HG03432 (cell line): ENCODE measurements at regions not wholly inside any gene's neighbourhood (a gene's known extent, or its start where the extent isn't known, plus 50 kb on each side); places are given as distances from the start of the nearest gene placed in this dataset.

ENCODE experiments used
- ATAC-seq: cut with Tn5 transposase; IDR thresholded peaks from one replicate; pipeline ENCODE4 v1.9.1; 2021; ENCODE audit warnings: mild to moderate bottlenecking, moderate library complexity; ENCODE audit not compliant: unreplicated experiment

DNA sequence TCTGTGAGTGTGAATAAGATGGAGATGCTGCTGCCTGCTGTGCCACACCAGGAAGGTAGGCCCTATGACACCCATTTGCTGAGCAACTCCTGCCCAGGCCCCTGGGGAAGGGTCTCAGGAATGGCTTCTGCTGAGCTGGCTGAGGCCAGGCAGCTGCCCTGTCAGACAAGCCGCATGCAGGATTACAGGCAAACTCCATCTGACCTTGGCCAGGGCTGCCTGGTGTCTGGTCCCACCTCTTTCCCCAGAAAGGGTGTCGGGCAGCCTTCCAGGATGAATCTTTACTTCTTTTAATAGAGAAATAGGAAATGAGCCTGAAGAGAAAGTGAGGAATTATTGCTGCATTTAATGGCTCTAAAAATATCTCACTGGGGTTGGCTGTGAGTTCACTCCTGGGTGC lies 182.5 kb downstream of the IRX5 start:
- no peak for ATAC-seq

- no peak for ATAC-seq
Observed at GRCh38 chr16:55115506-55115905, 184.8 kb downstream of the IRX5 start.

- no peak for ATAC-seq
Observed at GRCh38 chr16:55116165-55116920, 185.7 kb downstream of the IRX5 start.

GRCh38 chr16:55118701-55119260 lies 188.1 kb downstream of the IRX5 start:
- ATAC-seq, result no peak

DNA sequence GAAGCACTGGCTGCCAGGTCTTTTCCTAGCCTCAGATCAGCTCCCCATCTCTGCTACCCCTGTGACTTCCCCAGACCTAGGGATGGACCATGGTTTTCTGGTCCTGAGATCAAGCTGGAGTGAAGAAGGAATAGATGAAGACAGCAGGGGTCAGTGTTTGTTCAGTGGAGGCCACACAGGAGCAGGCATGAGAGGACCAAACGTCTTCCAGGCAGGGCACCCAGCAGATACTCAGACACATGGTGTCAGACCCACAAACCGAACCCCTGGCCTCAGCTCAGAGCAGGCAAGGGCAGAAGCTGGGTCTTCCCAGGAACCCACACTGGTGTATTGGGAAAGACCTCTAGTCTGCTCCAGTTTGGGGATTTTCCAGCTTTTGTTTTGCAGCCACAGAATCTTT lies 189.7 kb downstream of the IRX5 start:
- no peak for ATAC-seq

DNA sequence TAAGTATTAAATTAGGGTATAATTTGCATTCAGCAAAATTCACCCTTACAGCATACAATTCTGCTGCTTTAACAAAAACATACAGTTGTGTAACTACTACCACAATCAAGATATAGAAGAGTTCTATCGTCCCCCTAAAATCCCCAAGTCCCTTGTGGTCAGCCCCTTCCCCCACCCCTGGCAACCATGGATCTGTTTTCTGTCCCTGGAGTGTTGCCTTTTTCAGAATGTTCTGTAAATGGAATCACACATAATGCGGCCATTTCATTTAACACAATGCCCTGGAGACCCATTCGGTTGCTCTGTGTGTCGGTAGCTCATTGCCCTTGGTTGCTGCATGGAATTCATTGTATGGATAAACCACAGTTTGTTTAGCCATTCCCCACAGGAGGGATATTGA lies 190.2 kb downstream of the IRX5 start:
- no peak for ATAC-seq

DNA sequence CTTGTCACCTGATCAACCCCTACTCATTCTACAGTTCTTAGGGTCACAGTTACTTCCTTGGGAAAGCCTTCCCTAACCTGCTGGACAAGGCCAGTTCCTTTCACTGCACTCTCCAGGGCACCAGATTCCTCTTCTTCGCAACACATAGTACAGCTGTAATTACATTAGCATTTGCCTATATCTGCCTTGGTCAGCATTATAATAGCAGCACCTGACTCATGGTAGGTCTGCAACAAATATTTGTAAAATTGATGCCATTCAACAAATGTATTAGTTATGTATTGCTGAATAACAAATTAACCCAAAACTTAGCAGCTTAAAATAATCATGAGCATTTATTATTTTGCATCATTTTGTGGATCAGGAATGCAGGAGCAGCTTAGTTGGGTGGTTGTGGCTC lies 193.0 kb downstream of the IRX5 start:
- no peak for ATAC-seq

DNA sequence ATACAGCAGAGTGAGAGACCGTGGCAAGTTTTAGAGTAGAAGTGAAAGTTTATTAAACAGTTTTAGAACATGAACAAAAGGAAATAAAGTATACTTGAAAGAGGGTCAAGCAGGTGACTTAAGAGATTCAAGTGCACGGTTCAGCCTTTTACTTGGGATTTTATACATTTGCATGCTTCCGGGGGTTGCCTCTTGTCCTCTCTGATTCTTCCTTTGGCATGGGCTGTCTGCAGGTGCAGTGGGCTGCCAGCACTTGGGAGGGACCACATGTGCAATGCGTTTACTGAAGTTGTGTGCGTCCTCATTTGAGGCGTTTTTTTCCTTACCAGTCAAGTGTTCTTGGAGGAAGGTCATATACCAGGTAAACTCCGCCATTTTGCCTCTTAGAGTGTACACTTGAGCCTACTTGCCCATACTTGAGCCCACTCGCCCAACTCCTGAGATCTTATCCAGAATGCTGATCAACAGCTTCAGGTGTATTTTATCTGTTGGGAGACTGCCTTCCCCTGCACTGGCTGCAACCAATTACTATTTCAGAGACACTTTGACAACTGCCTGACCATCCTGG lies 195.2 kb downstream of the IRX5 start:
- no peak for ATAC-seq

DNA sequence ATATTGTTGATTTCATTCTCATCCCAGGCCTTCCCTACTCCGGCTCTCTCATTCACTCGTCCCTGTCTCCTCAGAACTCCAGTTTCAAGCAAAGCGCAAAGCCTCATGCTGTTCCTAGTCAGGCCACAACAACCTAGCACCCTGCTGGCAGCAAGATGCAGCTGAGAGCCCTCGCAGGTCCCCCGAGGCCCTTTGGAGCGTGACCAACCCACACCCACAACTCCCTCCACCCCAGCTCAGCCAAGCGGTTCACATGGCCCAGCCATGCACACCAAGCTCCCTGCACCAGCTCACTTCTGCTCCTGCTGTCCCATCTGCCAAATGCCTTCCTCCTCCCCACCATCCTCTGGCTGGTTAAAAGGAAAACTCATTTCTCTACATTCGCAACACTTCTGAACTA lies 195.8 kb downstream of the IRX5 start:
- no peak for ATAC-seq

DNA sequence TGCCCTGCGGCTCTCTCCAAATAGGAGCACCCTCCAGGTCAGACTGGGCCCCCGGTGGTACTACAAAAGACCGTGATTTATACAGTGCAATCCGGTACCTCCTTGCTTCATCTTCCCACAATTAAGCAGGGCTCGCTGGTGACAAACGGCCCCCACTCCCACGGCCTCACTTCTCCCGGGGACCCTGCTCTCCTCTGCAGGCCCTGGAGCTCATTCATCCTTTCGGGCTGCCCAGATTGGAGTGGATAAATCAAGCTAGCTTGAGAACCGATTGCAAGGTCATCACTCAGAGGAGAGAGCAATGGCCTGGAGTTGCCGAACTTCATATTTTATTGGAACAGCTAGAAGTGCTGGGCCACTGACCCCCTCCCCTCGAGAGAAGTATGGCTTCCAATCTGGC lies 193.5 kb upstream of the IRX6 start:
- ATAC-seq, result no peak

DNA sequence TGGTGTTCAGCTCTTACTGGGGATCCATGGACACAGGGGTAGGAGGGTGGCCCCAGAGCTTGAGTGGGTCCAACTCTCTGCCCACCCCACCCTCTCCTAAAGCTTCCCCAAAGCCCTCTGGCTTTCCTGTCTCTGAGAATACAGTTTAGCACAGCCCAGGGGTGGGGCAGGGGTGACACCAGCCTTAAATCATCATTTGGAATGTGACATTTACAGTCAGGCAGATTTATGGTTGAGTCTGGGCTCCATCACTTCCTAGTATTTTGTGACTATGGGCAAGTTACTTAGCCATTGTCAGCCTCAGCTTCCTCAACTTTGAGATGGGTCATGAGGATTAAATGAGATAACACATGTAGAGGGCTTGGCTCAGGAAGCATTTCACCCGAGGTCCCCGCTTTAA lies 193.1 kb upstream of the IRX6 start:
- ATAC-seq, result no peak

DNA sequence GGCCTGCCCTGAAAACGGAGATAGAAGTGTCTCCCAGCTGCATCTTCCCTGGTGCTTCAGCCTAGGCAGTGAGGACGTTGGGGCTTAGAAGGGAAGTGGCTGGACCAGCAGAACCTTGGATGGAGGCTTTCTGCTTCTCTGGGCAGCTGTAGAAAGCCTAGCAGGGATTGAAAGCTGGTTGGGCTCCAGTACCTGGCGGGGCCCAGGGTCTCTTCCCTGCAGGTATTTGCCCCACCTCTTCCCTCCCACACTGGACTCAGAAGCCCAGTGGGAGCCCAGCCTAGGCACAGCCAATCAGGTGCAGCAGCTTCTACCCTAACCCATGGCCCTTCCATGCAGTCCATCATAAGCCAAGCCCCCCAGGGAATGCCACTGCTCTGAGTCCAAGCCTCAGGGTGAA lies 190.3 kb upstream of the IRX6 start:
- ATAC-seq, result no peak

- no peak for ATAC-seq
Observed at GRCh38 chr16:55136356-55137150, 187.4 kb upstream of the IRX6 start.

DNA sequence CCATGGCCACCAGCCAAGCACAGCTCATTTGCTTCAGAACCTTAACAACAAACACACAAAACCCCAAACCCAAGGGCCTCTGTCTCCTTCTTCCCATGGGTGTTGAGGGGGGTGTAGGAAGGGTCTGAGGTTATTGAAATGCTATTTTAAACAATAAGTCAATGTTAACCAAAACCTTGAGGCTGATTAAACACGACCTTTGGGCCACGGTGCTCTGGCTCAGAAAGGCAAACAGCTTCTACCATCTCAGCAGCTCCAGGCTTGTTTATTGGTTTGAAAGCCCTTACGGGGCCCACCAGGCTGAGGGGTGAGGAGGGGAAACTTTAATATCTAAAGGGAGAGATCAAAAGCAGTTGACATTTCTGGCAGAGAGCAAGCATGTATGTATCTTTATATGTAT lies 185.7 kb upstream of the IRX6 start:
- no peak for ATAC-seq

- no peak for ATAC-seq
Observed at GRCh38 chr16:55142405-55142804, 181.6 kb upstream of the IRX6 start.

DNA sequence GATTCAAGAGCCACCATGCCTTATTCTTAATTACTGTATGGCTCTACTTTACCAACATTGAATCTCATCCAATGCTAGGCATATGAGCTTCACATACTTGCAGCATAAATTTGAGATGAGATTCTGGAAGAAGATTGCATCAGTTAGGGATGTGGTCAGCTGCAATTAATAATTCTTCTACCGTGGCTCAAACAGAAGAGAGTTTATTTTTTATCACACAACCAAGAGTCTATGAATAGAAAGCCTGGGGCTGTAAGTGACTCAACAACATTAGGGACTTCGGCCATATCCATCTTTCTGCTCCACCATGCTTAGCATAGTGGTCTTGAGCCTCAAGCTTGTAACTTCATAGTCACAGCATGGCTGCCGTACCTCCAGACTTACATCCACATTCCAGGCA lies 179.4 kb upstream of the IRX6 start:
- ATAC-seq, result no peak

- ATAC-seq, result no peak
Observed at GRCh38 chr16:55145771-55146603, 178.0 kb upstream of the IRX6 start.

GRCh38 chr16:55146966-55147365 lies 177.0 kb upstream of the IRX6 start:
- ATAC-seq, result no peak

DNA sequence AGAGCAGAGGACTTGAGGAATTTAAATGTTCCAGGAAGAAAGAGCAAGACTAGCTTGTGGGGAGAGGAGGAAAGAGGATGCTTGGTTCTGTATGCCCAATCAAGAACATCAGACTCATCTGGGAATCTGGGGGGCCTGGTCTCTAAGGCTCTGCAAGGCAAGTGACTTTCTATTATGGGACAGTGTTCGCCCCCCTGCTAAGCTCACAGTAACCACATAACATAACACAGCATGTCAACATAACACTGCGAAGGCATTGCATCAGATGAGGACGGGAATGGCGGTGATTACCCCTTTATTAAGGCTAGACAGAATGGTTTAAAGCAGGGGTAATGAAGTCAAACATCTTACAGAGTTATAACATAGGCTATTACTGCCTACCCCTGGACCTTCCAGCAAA lies 176.6 kb upstream of the IRX6 start:
- no peak for ATAC-seq

- no peak for ATAC-seq
Observed at GRCh38 chr16:55149622-55150021, 174.4 kb upstream of the IRX6 start.
